PC-9 (cell line): ENCODE measurements at regions not wholly inside any gene's neighbourhood (a gene's known extent, or its start where the extent isn't known, plus 50 kb on each side); places are given as distances from the start of the nearest gene placed in this dataset.

Experiments used
- EZH2 ChIP-seq: fragments of 200-600 bp; sonication (generic); IDR thresholded peaks from 2 replicates; pipeline ENCODE4 v1.8.0; 2017; ENCODE audit warnings: antibody characterized with exemption, low read depth
- TF ChIP-seq, protein P1 (sequence below): fragments of 200-600 bp; sonication (generic); conservative IDR thresholded peaks from 2 replicates; pipeline ENCODE4 v1.6.1; 2017; ENCODE audit warnings: mixed run types, antibody characterized with exemption, mild to moderate bottlenecking, moderate library complexity

DNA sequence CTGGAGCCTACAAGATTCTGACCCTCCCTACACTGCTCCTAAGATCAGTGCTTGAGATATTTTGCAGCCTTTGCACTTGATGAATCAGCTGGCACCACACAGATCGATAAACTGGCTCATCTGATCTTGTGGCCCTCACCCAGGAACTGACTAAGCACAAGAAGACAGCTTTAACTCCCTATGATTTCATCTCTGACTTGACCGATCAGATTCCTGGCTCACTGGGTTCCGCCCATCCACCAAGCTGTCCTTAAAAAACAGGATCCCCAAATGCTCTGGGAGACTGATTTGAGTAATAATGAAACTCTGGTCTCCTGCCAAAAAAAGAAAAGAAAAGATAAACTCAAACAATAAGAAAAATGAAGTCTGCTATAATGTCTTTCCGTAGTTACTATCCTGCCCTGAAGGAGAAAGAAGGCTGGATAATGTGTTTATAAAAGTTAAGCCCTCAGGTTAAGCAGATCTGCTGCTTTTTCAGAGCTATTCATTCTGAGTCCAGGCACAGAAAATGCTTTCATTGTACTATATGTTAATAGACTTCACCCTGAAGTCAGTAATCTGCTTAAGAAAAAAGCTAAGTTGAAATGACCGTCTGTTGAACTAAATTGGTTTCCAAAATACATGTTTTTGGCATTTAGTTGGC is 795.2 kb downstream of the TRIML1 start:
- no peak for TF ChIP-seq EZH2
- TF ChIP-seq, protein P1, sequence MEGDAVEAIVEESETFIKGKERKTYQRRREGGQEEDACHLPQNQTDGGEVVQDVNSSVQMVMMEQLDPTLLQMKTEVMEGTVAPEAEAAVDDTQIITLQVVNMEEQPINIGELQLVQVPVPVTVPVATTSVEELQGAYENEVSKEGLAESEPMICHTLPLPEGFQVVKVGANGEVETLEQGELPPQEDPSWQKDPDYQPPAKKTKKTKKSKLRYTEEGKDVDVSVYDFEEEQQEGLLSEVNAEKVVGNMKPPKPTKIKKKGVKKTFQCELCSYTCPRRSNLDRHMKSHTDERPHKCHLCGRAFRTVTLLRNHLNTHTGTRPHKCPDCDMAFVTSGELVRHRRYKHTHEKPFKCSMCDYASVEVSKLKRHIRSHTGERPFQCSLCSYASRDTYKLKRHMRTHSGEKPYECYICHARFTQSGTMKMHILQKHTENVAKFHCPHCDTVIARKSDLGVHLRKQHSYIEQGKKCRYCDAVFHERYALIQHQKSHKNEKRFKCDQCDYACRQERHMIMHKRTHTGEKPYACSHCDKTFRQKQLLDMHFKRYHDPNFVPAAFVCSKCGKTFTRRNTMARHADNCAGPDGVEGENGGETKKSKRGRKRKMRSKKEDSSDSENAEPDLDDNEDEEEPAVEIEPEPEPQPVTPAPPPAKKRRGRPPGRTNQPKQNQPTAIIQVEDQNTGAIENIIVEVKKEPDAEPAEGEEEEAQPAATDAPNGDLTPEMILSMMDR = no peak
